ELF-1 (cell line): ENCODE measurements at regions not wholly inside any gene's neighbourhood (a gene's known extent, or its start where the extent isn't known, plus 50 kb on each side); places are given as distances from the start of the nearest gene placed in this dataset.
"Not testable (repeated sequence)": the region's sequence is repeated elsewhere in the genome, so short reads cannot be mapped to it uniquely, and the experiment has no call there.

Experiments used
- DNase-seq: peaks from one replicate; pipeline ENCODE4 v3.0.0-alpha.2; 2016; ENCODE audit warnings: low read depth, low spot score

- DNase-seq: no peak
These were observed 56.2 kb upstream of the TNPO1 start for GRCh38 chr5:72760259-72760658.

GRCh38 chr5:72752909-72753308 is 63.6 kb upstream of the TNPO1 start:
- no peak for DNase-seq

GRCh38 chr5:72749362-72749997 is 67.0 kb upstream of the TNPO1 start:
- DNase-seq: no peak

- no peak for DNase-seq
These were observed 68.6 kb upstream of the TNPO1 start for GRCh38 chr5:72747826-72748225.

GRCh38 chr5:72746736-72747135 is 69.7 kb upstream of the TNPO1 start:
- no peak for DNase-seq

GRCh38 chr5:72744136-72744535 is 72.3 kb upstream of the TNPO1 start:
- DNase-seq: no peak

GRCh38 chr5:72741805-72742204 is 74.7 kb upstream of the TNPO1 start:
- no peak for DNase-seq

- DNase-seq: no peak
These were observed 82.7 kb upstream of the TNPO1 start for GRCh38 chr5:72733810-72734209.

GRCh38 chr5:72723581-72723980 is 92.9 kb upstream of the TNPO1 start:
- no peak for DNase-seq

GRCh38 chr5:72722792-72723452 is 93.5 kb upstream of the TNPO1 start:
- no peak for DNase-seq

GRCh38 chr5:72721844-72722243 is 94.6 kb upstream of the TNPO1 start:
- no peak for DNase-seq

GRCh38 chr5:72720205-72720604 is 96.3 kb upstream of the TNPO1 start:
- DNase-seq: no peak

GRCh38 chr5:72711351-72711750 is 105.1 kb upstream of the TNPO1 start:
- DNase-seq: no peak

GRCh38 chr5:72709341-72709740 is 107.1 kb upstream of the TNPO1 start:
- no peak for DNase-seq

- DNase-seq: no peak
These were observed 111.3 kb upstream of the TNPO1 start for GRCh38 chr5:72705178-72705577.

GRCh38 chr5:72703876-72704275 is 112.6 kb upstream of the TNPO1 start:
- DNase-seq: no peak

GRCh38 chr5:72702881-72703434 is 113.5 kb upstream of the TNPO1 start:
- peak; percentile 2 for DNase-seq

GRCh38 chr5:72702105-72702504 is 114.4 kb upstream of the TNPO1 start:
- DNase-seq: not testable (repeated sequence)

- no peak for DNase-seq
These were observed 118.0 kb upstream of the TNPO1 start for GRCh38 chr5:72698481-72698880.

GRCh38 chr5:72697622-72698021 is 118.8 kb upstream of the TNPO1 start:
- no peak for DNase-seq

- no peak for DNase-seq
These were observed 120.8 kb upstream of the TNPO1 start for GRCh38 chr5:72695659-72696058.

GRCh38 chr5:72694856-72695255 is 121.6 kb upstream of the TNPO1 start:
- no peak for DNase-seq

GRCh38 chr5:72693546-72694205 is 122.8 kb upstream of the TNPO1 start:
- DNase-seq: no peak
